ENCODE measurements at regions not wholly inside any gene's neighbourhood (a gene's known extent, or its start where the extent isn't known, plus 50 kb on each side); places are given as distances from the start of the nearest gene placed in this dataset.

DNA sequence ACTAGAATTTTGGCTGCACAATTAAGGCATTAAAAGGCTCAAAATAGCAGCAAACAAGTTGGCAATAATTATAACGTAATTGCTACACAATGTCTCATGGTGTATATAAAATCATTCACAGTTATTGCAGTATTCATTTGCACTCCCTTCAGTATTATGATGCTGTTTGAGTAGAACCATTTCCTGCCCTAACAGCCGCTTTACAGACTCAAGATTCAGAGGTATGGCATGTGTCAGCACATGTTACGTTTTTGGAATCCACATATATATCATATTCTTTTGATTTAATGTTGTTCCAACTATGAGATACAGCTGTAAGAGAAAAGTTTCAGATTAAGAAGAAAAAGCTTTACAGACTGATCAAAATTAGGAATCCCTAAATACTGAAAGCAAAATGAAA is 56.3 kb upstream of the NCKAP5 start:
- TF ChIP-seq, protein P1, sequence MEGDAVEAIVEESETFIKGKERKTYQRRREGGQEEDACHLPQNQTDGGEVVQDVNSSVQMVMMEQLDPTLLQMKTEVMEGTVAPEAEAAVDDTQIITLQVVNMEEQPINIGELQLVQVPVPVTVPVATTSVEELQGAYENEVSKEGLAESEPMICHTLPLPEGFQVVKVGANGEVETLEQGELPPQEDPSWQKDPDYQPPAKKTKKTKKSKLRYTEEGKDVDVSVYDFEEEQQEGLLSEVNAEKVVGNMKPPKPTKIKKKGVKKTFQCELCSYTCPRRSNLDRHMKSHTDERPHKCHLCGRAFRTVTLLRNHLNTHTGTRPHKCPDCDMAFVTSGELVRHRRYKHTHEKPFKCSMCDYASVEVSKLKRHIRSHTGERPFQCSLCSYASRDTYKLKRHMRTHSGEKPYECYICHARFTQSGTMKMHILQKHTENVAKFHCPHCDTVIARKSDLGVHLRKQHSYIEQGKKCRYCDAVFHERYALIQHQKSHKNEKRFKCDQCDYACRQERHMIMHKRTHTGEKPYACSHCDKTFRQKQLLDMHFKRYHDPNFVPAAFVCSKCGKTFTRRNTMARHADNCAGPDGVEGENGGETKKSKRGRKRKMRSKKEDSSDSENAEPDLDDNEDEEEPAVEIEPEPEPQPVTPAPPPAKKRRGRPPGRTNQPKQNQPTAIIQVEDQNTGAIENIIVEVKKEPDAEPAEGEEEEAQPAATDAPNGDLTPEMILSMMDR (IDR thresholded peaks at IDR 0.05; ENCODE audit: low read depth, low read length) = no peak
- no peak overlapping the region for H3K4me3 ChIP-seq (ENCODE audit: low read depth, low read length)

DNA sequence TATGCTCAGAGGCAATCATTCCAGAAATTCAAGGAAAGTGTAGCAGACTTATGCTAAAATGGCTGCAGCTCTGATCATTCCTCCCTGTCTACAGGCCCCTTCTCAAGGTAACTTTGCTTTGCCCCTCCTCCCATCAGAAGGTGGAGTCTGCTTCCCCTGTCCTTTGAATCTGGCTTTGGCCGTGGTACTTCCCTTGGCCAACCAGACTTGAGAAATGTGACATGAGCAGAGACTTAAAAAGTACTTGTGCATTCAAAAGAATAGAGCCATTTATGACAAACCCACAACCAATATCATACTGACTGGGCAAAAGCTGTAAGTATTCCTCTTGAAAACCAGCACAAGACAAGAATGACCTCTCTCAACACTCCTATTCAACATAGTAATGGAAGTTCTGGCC is 59.5 kb upstream of the NCKAP5 start:
- no peak overlapping the region for H3K4me3 ChIP-seq (ENCODE audit: low read depth, low read length)
- TF ChIP-seq, protein P1 (IDR thresholded peaks at IDR 0.05; ENCODE audit: low read depth, low read length) = no peak

DNA sequence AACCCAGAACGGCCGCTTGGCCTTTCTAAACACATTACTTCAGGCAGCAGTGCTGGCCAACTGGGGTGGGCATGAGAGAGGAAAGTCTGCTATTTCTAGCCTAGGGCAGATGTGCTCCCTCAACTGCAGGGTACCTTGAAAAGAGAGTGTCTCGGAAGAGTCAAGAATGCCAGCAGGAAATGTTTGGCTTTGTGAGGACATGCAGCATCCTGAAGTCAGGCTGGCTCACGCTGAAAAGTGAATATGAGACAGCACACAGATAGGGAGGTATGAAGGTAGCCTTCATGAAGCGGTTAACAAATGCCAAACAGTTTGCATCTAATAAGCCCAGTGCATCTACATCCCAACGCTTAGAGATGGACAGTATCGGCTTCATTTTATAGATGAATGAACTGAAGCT is 65.0 kb upstream of the NCKAP5 start:
- TF ChIP-seq, protein P1 (IDR thresholded peaks at IDR 0.05; ENCODE audit: low read depth, low read length) = no peak
- no peak overlapping the region for H3K4me3 ChIP-seq (ENCODE audit: low read depth, low read length)

DNA sequence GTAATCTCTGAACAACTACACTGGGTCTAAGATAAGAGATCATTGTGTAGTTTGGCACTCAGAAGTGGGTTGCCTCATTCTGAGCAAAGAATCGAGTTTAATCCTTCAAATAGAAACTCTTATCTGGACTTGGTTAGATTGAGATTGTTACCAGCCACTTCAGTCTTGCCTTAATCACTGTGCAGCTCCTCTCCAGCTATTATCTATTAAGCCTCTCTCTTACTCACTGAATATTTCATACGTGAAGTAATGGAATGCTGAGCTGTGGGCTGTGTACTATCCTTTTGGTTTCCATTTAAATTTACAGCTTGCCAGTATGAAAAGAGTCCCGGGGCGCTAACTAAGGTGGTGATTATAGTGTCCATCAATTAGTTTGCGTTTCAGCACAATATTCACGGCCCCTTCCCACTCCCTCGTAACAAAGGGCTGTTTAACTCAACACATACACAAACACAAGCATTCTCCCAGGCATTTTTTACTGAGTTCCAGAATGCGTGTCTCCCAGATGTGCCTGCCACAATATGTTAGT is 65.7 kb upstream of the NCKAP5 start:
- TF ChIP-seq, protein P1 (IDR thresholded peaks at IDR 0.05; ENCODE audit: low read depth, low read length) = no peak
- H3K4me3 ChIP-seq (ENCODE audit: low read depth, low read length) = no peak overlapping the region

DNA sequence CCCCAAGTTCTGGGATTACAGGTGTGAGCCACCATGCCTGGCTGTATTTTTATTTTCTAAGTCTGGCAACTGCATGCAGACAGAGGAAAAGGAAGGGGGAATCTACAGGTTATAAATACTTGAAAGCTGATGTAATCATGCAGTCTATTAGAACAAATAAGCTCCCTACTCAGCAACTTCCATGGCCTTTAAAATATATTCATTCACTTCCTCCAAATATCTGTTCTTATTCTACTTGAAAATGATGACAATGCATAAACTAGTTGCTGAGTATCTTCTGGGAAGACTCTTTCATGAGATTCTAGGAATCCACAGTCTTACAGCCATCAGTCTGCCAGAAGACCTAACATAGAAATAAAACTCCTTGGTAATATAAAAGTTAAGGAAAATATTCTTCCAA is 66.9 kb upstream of the NCKAP5 start:
- H3K4me3 ChIP-seq (ENCODE audit: low read depth, low read length) = no peak overlapping the region
- TF ChIP-seq, protein P1 (IDR thresholded peaks at IDR 0.05; ENCODE audit: low read depth, low read length) = no peak

DNA sequence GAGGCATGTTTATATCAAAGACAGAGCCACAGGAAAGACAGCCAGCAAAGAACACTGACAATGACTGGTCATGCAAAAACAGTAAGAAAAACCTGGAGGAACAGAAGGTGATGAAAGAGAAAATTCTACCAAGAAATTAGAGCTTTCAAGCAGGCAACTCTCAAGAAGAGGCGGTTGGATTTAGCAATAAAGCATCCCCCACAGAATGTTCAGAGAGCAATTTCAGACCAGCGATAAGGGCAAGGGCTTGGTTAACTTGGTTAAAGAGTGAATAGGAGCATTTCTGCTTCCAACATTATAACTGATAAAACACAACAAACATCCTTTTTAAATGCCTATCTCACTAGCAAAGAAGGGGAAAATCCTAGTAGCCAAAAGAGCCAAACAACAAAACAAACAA is 68.0 kb upstream of the NCKAP5 start:
- H3K4me3 ChIP-seq (ENCODE audit: low read depth, low read length) = no peak overlapping the region
- TF ChIP-seq, protein P1 (IDR thresholded peaks at IDR 0.05; ENCODE audit: low read depth, low read length) = no peak

DNA sequence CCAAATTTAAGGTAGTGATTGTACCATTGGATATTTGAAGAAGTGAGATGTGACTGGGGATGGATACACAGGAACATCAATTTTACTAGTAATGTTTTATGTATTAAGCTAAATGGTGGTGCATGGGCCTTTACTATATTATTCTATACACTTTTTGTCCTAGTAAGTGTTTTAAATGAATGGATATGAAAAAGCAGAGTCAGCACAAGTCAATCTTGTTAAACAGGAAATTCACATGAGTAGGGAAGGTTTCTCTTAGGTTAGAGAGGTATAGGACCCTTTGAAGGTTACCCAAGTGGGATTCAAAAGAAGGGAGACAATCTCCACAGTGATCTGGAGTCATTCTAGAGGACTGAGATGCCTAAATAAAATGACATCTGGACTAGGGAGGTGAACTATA is 71.8 kb upstream of the NCKAP5 start:
- no peak overlapping the region for H3K4me3 ChIP-seq (ENCODE audit: low read depth, low read length)
- TF ChIP-seq, protein P1 (IDR thresholded peaks at IDR 0.05; ENCODE audit: low read depth, low read length) = no peak
